DND-41 (cell line): ENCODE measurements at regions not wholly inside any gene's neighbourhood (a gene's known extent, or its start where the extent isn't known, plus 50 kb on each side); places are given as distances from the start of the nearest gene placed in this dataset.

ENCODE experiments used
- ATAC-seq: fragments of 200-7000 bp; cut with Tn5 transposase; 3 replicates; pipeline ENCODE4 v1.9.1; 2021; ENCODE audit warnings: low read depth; ENCODE audit not compliant: insufficient read depth
- DNase-seq: peaks from one replicate; pipeline ENCODE4 v3.0.0-alpha.2; 2020
- H2AFZ ChIP-seq: 2 replicates; pipeline ENCODE4 v1.6.0; 2012; ENCODE audit warnings: low read depth, low read length
- H3K27ac ChIP-seq: 2 replicates; pipeline ENCODE4 v1.5.1; 2012; ENCODE audit warnings: low read length, inconsistent platforms
- H3K27me3 ChIP-seq: fragments of 200-600 bp; sonication (generic); 2 replicates; pipeline ENCODE4 v1.6.0; 2012; ENCODE audit warnings: low read length, mild to moderate bottlenecking, inconsistent platforms; ENCODE audit not compliant: insufficient read depth, poor library complexity
- H3K36me3 ChIP-seq: 2 replicates; pipeline ENCODE4 v1.5.1; 2012; ENCODE audit warnings: low read length, inconsistent platforms; ENCODE audit not compliant: insufficient read depth
- H3K4me1 ChIP-seq: 2 replicates; pipeline ENCODE4 v1.5.1; 2012; ENCODE audit warnings: mild to moderate bottlenecking, low read length; ENCODE audit not compliant: insufficient read depth
- H3K4me2 ChIP-seq: 2 replicates; pipeline ENCODE4 v1.6.0; 2012; ENCODE audit warnings: mild to moderate bottlenecking, moderate library complexity, low read length, inconsistent platforms; ENCODE audit not compliant: insufficient read depth
- H3K4me3 ChIP-seq, 2 experiments: fragments of 200-600 bp in 1 of 2; shearing (Covaris generic) in 1 of 2; 2 replicates each; pipeline ENCODE4 v1.5.1; 2012 to 2016; ENCODE audit warnings: inconsistent platforms in 2 of 2, low read length in 2 of 2, mild to moderate bottlenecking in 2 of 2, low read depth in 1 of 2, moderate library complexity in 1 of 2
- H3K79me2 ChIP-seq: 2 replicates; pipeline ENCODE4 v1.6.0; 2012; ENCODE audit warnings: low read length, inconsistent platforms; ENCODE audit not compliant: insufficient read depth
- H3K9ac ChIP-seq: 2 replicates; pipeline ENCODE4 v1.6.0; 2012; ENCODE audit warnings: low read depth, mild to moderate bottlenecking, inconsistent platforms, low read length, moderate library complexity
- H3K9me3 ChIP-seq: 2 replicates; pipeline ENCODE4 v1.5.1; 2012; ENCODE audit warnings: low read length, moderate library complexity, mild to moderate bottlenecking, inconsistent platforms; ENCODE audit not compliant: insufficient read depth, severe bottlenecking
- H4K20me1 ChIP-seq: 2 replicates; pipeline ENCODE4 v1.6.0; 2012; ENCODE audit warnings: low read length; ENCODE audit not compliant: insufficient read depth
- CTCF ChIP-seq: IDR thresholded peaks from 2 replicates; pipeline ENCODE4 v1.5.1; 2012; ENCODE audit warnings: borderline replicate concordance, low read length, moderate library complexity, mild to moderate bottlenecking; ENCODE audit not compliant: poor library complexity, severe bottlenecking; ENCODE audit errors: extremely low read depth
- EZH2 ChIP-seq: IDR thresholded peaks from 3 replicates; pipeline ENCODE4 v1.6.1; 2012; ENCODE audit warnings: borderline replicate concordance, low read depth, mild to moderate bottlenecking, moderate library complexity, low read length, inconsistent platforms; ENCODE audit not compliant: severe bottlenecking

- TF ChIP-seq EZH2 (no peak), CTCF (no peak)
These were observed 707.2 kb downstream of the RWDD3 start for GRCh38 chr1:95941121-95941798.

GRCh38 chr1:95948023-95948422 is 714.0 kb downstream of the RWDD3 start:
- Histone ChIP-seq H3K9me3 (no peaks in the 10 kb centered on the region), H3K4me1 (peaks cover 14% of the 10 kb centered on the region), H3K9ac (no peak overlapping the region), H3K36me3 (no peaks in the 10 kb centered on the region), H3K4me2 (no peak overlapping the region), H3K27ac (no peak overlapping the region), H3K27me3 (no peaks in the 10 kb centered on the region), H4K20me1 (no peaks in the 10 kb centered on the region), H2AFZ (no peak overlapping the region), H3K4me3 (no peak overlapping the region), H3K79me2 (no peaks in the 10 kb centered on the region)
- no peak for DNase-seq
- no peak for ATAC-seq
- TF ChIP-seq CTCF (no peak), EZH2 (no peak)

More at GRCh38 chr1:95941121-95941798, 707.2 kb downstream of the RWDD3 start:
- no peak overlapping the region for H3K27ac ChIP-seq
- H3K4me2 ChIP-seq: no peak overlapping the region
- no peak overlapping the region for H3K9ac ChIP-seq
- DNase-seq: no peak
- H3K4me1 ChIP-seq: no peaks in the 10 kb centered on the region
- H3K9me3 ChIP-seq: no peaks in the 10 kb centered on the region
- no peaks in the 10 kb centered on the region for H4K20me1 ChIP-seq
- no peak overlapping the region for H3K4me3 ChIP-seq
- no peak for ATAC-seq
- no peaks in the 10 kb centered on the region for H3K27me3 ChIP-seq
- no peaks in the 10 kb centered on the region for H3K36me3 ChIP-seq
- H2AFZ ChIP-seq: no peak overlapping the region
- no peaks in the 10 kb centered on the region for H3K79me2 ChIP-seq

GRCh38 chr1:95951371-95952102 is 717.5 kb downstream of the RWDD3 start:
- Histone ChIP-seq H4K20me1 (no peaks in the 10 kb centered on the region), H3K9me3 (no peaks in the 10 kb centered on the region), H3K27ac (no peak overlapping the region), H3K4me3 (no peak overlapping the region), H3K4me2 (peak overlapping the region; percentile 12), H3K27me3 (no peaks in the 10 kb centered on the region), H3K4me1 (peaks cover 14% of the 10 kb centered on the region), H3K79me2 (no peaks in the 10 kb centered on the region), H3K36me3 (no peaks in the 10 kb centered on the region), H2AFZ (peak overlapping the region; percentile 31; the same call in 1 of the 2 replicates), H3K9ac (no peak overlapping the region)
- peak; percentile 85 for ATAC-seq
- DNase-seq: peak; percentile 29
- TF ChIP-seq EZH2 (no peak), CTCF (no peak)
